ENCODE measurements at regions not wholly inside any gene's neighbourhood (a gene's known extent, or its start where the extent isn't known, plus 50 kb on each side); places are given as distances from the start of the nearest gene placed in this dataset.

DNA sequence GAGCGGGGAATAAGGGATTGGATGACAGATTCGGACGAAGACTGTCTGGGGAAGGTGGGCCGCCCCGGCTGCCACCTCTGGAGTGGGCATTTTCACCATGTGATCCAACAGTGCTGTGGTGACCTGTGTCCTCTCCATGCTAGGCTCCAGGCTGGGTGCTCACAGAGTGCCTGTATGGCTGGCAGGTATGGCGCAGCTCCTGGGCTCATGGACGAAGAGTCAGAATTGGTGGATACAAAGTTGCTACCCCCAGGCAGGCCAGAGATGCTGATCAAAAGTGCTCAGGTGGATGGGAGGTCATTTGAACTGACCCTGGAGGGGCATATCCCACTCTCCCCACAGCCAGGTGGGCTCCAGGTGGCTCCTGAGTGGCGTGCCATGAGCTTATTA, 111.3 kb upstream of the UQCRFS1 start:
- in situ Hi-C loops (cut with HindIII; ENCODE audit: low sequenced_read_pairs): no loop called here

DNA sequence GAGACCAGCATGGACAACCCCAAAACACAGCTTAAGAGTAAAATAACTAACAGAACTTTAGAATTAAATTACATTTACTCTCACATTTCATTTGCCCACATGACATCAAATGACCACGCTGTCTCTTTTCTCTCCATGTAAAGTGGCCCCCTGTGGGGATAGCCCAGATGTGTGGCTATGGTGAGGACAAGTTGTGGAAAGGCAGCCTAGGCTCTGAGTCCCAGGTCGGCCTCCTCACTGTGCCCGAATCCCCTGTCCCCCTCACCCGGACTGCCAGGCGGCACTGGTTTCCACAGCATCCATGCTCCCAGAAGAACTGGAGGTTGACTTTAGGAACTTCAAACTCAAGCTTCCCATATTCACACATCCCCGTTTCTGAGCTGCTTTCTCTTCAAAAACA, 111.8 kb upstream of the UQCRFS1 start:
- H3K4me3 ChIP-seq (ENCODE audit: low read depth, low read length): no peak overlapping the region
- DNase-seq (ENCODE audit: low read depth, low spot score): no peak
- in situ Hi-C loops (cut with HindIII; ENCODE audit: low sequenced_read_pairs): no loop called here
- TF ChIP-seq CTCF (IDR thresholded peaks at IDR 0.05; ENCODE audit: low read depth, low read length): no peak

More for the DNA sequence above, 111.3 kb upstream of the UQCRFS1 start:
- TF ChIP-seq CTCF (IDR thresholded peaks at IDR 0.05; ENCODE audit: low read depth, low read length): no peak
- no peak overlapping the region for H3K4me3 ChIP-seq (ENCODE audit: low read depth, low read length)
- no peak for DNase-seq (ENCODE audit: low read depth, low spot score)

- no peak overlapping the region for H3K4me3 ChIP-seq (ENCODE audit: low read depth, low read length)
- TF ChIP-seq CTCF (IDR thresholded peaks at IDR 0.05; ENCODE audit: low read depth, low read length): no peak
- DNase-seq (ENCODE audit: low read depth, low spot score): no peak
- in situ Hi-C loops (cut with HindIII; ENCODE audit: low sequenced_read_pairs): no loop called here
These were observed 112.5 kb upstream of the UQCRFS1 start for GRCh38 chr19:29325241-29325975.

DNA sequence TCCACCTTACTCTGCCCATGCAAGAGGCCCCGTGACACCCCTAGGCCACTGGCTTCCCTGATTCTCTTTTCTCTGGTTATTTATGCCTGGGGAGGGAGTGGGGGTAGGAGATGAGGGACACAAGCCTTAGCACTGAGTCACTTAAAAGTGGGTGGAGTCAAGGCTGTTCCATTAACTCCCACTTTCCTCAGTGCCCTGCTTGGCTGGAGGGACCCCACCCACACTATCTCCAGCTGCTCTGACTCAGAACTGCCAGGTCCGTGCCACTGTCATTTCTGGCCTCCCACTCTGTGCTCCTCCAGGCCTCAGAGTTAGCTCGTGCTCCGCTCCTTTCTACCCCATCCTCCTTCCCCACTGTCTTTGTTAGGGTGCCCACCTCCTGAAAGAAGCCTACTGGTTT, 113.4 kb upstream of the UQCRFS1 start:
- no peak overlapping the region for H3K4me3 ChIP-seq (ENCODE audit: low read depth, low read length)
- in situ Hi-C loops (cut with HindIII; ENCODE audit: low sequenced_read_pairs): no loop called here
- no peak for DNase-seq (ENCODE audit: low read depth, low spot score)
- no peak for TF ChIP-seq CTCF (IDR thresholded peaks at IDR 0.05; ENCODE audit: low read depth, low read length)

GRCh38 chr19:29326849-29327840, 114.2 kb upstream of the UQCRFS1 start:
- H3K4me3 ChIP-seq (ENCODE audit: low read depth, low read length): no peak overlapping the region
- DNase-seq (ENCODE audit: low read depth, low spot score): no peak
- TF ChIP-seq CTCF (IDR thresholded peaks at IDR 0.05; ENCODE audit: low read depth, low read length): no peak
- in situ Hi-C loops (cut with HindIII; ENCODE audit: low sequenced_read_pairs): no loop called here

- in situ Hi-C loops (cut with HindIII; ENCODE audit: low sequenced_read_pairs): no loop called here
- no peak overlapping the region for H3K4me3 ChIP-seq (ENCODE audit: low read depth, low read length)
- no peak for DNase-seq (ENCODE audit: low read depth, low spot score)
- no peak for TF ChIP-seq CTCF (IDR thresholded peaks at IDR 0.05; ENCODE audit: low read depth, low read length)
These were observed 115.6 kb upstream of the UQCRFS1 start for GRCh38 chr19:29328586-29328985.

Measured in astrocyte of the spinal cord (primary cell).